Heart left ventricle (tissue), 16 donors: ENCODE measurements at regions not wholly inside any gene's neighbourhood (a gene's known extent, or its start where the extent isn't known, plus 50 kb on each side); places are given as distances from the start of the nearest gene placed in this dataset.

Experiments
- ATAC-seq, 4 donors: fragments of 200-7000 bp; cut with Tn5 transposase; one replicate each; pipeline ENCODE4 v1.9.1; 2020 to 2022; ENCODE audit warnings: moderate library complexity in 4 of 4, mild to moderate bottlenecking in 3 of 4, moderate number of reproducible peaks in 1 of 4
- DNase-seq, 5 donors: peaks; one replicate each; pipeline ENCODE4 v3.0.0-alpha.2; 2020
- H3K27ac ChIP-seq, 12 donors: fragments of 200-600 bp; sonication (generic) in 4 of 12; one replicate each; pipeline versions ENCODE4 v1.5.0 to v1.8.0; 2016 to 2022; ENCODE audit warnings: mild to moderate bottlenecking in 2 of 12
- H3K27me3 ChIP-seq, 9 donors: fragments of 200-600 bp; sonication (generic) in 2 of 9; one replicate each; pipeline versions ENCODE4 v1.5.1 to v1.8.0; 2016 to 2022; ENCODE audit warnings: mild to moderate bottlenecking in 3 of 9
- H3K36me3 ChIP-seq, 9 donors: fragments of 200-600 bp; sonication (generic) in 2 of 9; one replicate each; pipeline versions ENCODE4 v1.5.0 to v1.8.0; 2018 to 2022; ENCODE audit warnings: mild to moderate bottlenecking in 2 of 9
- H3K4me1 ChIP-seq, 12 donors: fragments of 200-600 bp; sonication (generic) in 4 of 12; one replicate each; pipeline versions ENCODE4 v1.5.0 to v1.8.0; 2016 to 2022; ENCODE audit warnings: mild to moderate bottlenecking in 3 of 12
- H3K4me3 ChIP-seq, 12 donors: fragments of 200-600 bp; sonication (generic) in 4 of 12; one replicate each; pipeline versions ENCODE4 v1.5.0 to v1.8.0; 2017 to 2022; ENCODE audit warnings: mild to moderate bottlenecking in 9 of 12, moderate library complexity in 4 of 12
- H3K9me3 ChIP-seq, 12 donors: fragments of 200-600 bp; sonication (generic) in 4 of 12; one replicate each; pipeline versions ENCODE4 v1.5.0 to v1.8.0; 2016 to 2022; ENCODE audit warnings: mild to moderate bottlenecking in 1 of 12
- POLR2A ChIP-seq, 2 donors: fragments of 450-650 bp; IDR thresholded peaks; one replicate each; pipeline ENCODE4 v1.6.1; 2017; ENCODE audit warnings: antibody characterized with exemption in 2 of 2, mild to moderate bottlenecking in 2 of 2, moderate library complexity in 2 of 2
- WGBS, 4 donors: extraction: QIAGEN DNeasy Blood & Tissue Kit in 2 of 4; methylation state at CpG; one replicate each; pipeline versions ENCODE4 v1.1.5 to v1.1.7; 2013 to 2018; 5-methylcytosine and 5-hydroxymethylcytosine counted together
- intact Hi-C, 10 donors: fragments of 100-400 bp; cut with DNase I; formaldehyde crosslinking; loops; one replicate each; pipeline versions ENCODE4 v1.11.1 to v1.14.2; 2022
- TF ChIP-seq, protein P1 (sequence below), 12 donors: fragments of 200-600 bp; sonication (generic) in 4 of 12; IDR thresholded peaks; one replicate each; pipeline versions ENCODE4 v1.5.0 to v1.8.0; 2018 to 2022; ENCODE audit warnings: antibody characterized with exemption in 12 of 12, mild to moderate bottlenecking in 5 of 12
- donor health status: ischemic (EF 13 %, LVEDD 7.1; RV severe dilation, severe dysfunction).
- donor health status: healthy with polysubstance abuse.
- donor health status: DM: no; HTN: yes; CAD: no.
- donor health status: DM: no; HTN: no; CAD: no.
- donor health status: ischemic (EF 25% LVEDD 6.9; RV normal size, moderate dysfunction).
- donor health status: ischemic (EF 25% LVEDD 5.7; RV mildly dilated, moderate dysfunction).
- donor health status: healthy.
- donor health status: DM: yes; HTN: yes; CAD: no.
- donor health status: ischemic (EF 35%, LVEDD 5.7; RV mildly dilated, moderate dysfunction).
- donor health status: nonischemic (EF 11% LVEDD 7.7; RV severe dilation, severe dysfunction).
- donor health status: DM: yes; HTN: yes; CAD: no.
- donor health status: PGD.
- donor health status: ischemic (EF 29% LVEDD 5.4; RV normal size, mild dysfunction).
- donor health status: nonischemic (EF 23%, LVEDD 6.1; RV moderate dilation, normal function).

DNA sequence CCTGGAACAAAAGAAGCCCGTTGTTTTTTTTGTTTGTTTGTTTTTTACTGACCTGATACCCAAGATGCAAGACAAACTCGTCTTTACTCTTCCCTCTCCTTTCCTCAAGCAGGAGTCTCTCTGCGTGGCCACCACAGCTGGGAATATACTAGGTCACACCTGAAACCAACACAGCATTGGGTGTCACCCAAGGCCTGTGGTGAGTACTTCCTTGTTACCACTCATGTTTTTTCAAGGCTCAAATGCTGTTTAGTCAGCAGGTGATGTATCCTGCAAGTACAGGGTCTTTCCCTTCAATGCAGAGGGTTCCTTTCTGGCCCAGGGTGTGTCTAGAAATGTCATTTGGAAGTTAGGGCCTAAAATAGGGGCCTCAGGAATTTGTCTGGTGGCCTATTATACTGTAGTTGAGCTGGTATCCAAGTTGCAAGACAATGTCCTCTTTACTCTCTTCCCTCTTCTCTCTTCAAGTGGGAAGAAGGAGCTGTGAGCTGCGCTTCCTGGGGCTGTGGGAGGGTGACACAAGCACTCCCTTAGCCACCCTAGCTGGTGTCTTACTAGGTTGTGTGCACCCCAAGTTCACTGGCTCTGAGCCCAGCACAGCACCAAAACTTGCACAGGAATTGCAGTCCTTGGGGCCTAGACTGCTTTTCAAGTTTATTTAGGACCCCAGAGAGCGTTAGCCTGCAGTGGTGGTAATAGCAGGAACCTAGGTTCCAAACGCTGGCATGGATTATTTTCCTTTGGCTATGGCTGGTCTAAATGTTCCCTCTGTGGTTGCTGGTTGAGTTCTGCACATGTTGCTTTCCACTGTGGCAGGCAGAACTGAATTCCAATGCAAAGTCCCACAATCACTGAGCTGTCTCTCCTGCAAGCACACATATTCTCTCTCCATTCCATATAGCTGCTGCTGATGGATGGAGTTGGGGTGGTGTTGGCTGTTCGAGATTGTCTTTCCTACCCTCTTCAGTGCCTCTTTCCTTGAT is 91.4 kb upstream of the LYPLAL1 start:
- 91 to 95% (median 93%) methylated on average over 7 of the region's 7 CpGs for WGBS, 4 donors

DNA sequence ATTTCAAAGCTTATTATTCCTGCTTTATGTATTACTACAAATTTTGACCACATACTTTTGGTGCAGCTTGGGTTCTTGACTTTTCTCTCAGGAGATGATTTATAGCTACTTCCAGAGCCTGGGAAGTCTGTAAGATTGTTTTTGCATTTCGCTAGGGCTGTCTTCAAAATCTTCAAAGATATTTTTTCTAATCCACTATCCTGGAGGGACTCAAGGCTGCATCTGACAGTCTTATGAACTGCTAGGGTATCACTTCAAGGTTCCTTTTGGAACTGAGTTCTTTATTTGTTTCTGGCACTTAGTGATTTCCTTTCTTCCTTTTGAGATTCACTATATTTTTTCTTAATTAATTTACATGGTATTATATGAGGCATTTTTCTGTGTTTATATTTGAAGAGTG is 90.0 kb upstream of the LYPLAL1 start:
- H3K4me1 ChIP-seq: peaks cover 0 to 16% (median 0%) of the 10 kb centered on the region in 12 donors
- H3K27me3 ChIP-seq: no peaks in the 10 kb centered on the region
- H3K27ac ChIP-seq: no peak overlapping the region
- TF ChIP-seq, protein P1, sequence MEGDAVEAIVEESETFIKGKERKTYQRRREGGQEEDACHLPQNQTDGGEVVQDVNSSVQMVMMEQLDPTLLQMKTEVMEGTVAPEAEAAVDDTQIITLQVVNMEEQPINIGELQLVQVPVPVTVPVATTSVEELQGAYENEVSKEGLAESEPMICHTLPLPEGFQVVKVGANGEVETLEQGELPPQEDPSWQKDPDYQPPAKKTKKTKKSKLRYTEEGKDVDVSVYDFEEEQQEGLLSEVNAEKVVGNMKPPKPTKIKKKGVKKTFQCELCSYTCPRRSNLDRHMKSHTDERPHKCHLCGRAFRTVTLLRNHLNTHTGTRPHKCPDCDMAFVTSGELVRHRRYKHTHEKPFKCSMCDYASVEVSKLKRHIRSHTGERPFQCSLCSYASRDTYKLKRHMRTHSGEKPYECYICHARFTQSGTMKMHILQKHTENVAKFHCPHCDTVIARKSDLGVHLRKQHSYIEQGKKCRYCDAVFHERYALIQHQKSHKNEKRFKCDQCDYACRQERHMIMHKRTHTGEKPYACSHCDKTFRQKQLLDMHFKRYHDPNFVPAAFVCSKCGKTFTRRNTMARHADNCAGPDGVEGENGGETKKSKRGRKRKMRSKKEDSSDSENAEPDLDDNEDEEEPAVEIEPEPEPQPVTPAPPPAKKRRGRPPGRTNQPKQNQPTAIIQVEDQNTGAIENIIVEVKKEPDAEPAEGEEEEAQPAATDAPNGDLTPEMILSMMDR (IDR thresholded peaks at IDR 0.05): no peak
- no peak for TF ChIP-seq POLR2A (IDR thresholded peaks at IDR 0.05)
- ATAC-seq (no peak), DNase-seq (no peak)
- H3K9me3 ChIP-seq: no peaks in the 10 kb centered on the region
- intact Hi-C loops: no loop called here
- no peaks in the 10 kb centered on the region for H3K36me3 ChIP-seq
- 89 to 97% (median 95%) methylated on average over 1 of the region's 1 CpG for WGBS, 4 donors
- no peak overlapping the region for H3K4me3 ChIP-seq

More for the DNA sequence above, 91.4 kb upstream of the LYPLAL1 start:
- intact Hi-C loops: no loop called here
- Histone ChIP-seq H3K9me3 (no peaks in the 10 kb centered on the region), H3K27ac (no peak overlapping the region), H3K4me3 (no peak overlapping the region), H3K36me3 (no peaks in the 10 kb centered on the region), H3K4me1 (peaks cover 0 to 12% (median 0%) of the 10 kb centered on the region in 12 donors), H3K27me3 (no peaks in the 10 kb centered on the region)
- TF ChIP-seq, protein P1 (IDR thresholded peaks at IDR 0.05): no peak
- no peak for TF ChIP-seq POLR2A (IDR thresholded peaks at IDR 0.05)
- ATAC-seq (no peak), DNase-seq (no peak)

DNA sequence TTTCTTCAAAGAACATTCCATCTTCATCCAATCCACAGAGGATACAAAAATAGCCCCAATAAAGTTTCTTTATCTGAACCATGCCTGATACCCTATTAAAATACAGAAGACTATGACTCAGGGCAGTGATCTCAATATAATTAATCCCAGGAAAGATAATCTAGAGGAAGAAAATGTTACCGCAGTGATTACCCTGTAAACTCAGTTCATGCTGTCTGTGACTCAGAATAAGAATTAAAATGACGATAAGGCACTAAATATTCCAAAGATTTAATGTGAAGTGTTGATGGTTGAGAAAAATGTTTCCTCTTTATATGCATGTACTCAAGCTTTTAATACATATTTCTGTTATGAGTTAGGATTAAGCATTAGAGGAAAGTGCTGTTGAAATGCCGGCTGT is 88.6 kb upstream of the LYPLAL1 start:
- 67 to 79% (median 77%) methylated on average over 3 of the region's 3 CpGs for WGBS, 4 donors
- H3K36me3 ChIP-seq: no peaks in the 10 kb centered on the region
- intact Hi-C loops: no loop called here
- no peak for DNase-seq
- H3K27me3 ChIP-seq: no peaks in the 10 kb centered on the region
- peaks cover 0 to 31% (median 0%) of the 10 kb centered on the region in 12 donors for H3K4me1 ChIP-seq
- peak in 1 of 4 donors; percentile 54 for ATAC-seq
- no peak overlapping the region for H3K4me3 ChIP-seq
- H3K27ac ChIP-seq: no peak overlapping the region
- no peaks in the 10 kb centered on the region for H3K9me3 ChIP-seq
- TF ChIP-seq, protein P1 (IDR thresholded peaks at IDR 0.05): no peak
- TF ChIP-seq POLR2A (IDR thresholded peaks at IDR 0.05): no peak

DNA sequence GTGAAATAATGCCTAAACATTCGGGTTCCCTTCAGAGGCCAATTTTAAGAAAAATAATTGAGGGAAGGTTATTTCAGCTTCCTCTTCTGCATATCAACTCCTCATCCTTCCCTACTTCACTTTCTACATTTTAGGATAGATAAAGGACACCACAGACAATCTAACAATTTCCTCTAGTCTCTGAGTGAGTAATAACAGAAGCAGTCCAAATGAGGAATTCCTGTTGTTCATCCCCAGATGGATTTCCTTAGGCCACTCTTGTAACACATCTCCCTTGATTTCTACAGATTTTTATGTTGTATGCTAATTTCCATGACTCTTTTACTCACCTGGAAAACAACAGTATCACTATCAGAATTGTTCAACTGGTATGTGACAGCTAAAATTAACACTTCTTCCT is 87.7 kb upstream of the LYPLAL1 start:
- TF ChIP-seq POLR2A (IDR thresholded peaks at IDR 0.05): no peak
- TF ChIP-seq, protein P1 (IDR thresholded peaks at IDR 0.05): no peak
- no peak for DNase-seq
- Histone ChIP-seq H3K4me3 (no peak overlapping the region), H3K36me3 (no peaks in the 10 kb centered on the region), H3K27ac (no peak overlapping the region), H3K4me1 (peaks cover 0 to 34% (median 0%) of the 10 kb centered on the region in 12 donors), H3K9me3 (no peaks in the 10 kb centered on the region), H3K27me3 (no peaks in the 10 kb centered on the region)
- 72 to 83% (median 73%) methylated on average over 1 of the region's 1 CpG for WGBS, 4 donors
- intact Hi-C loops: no loop called here
- ATAC-seq: no peak
